ENCODE measurements at regions not wholly inside any gene's neighbourhood (a gene's known extent, or its start where the extent isn't known, plus 50 kb on each side); places are given as distances from the start of the nearest gene placed in this dataset.

DNA sequence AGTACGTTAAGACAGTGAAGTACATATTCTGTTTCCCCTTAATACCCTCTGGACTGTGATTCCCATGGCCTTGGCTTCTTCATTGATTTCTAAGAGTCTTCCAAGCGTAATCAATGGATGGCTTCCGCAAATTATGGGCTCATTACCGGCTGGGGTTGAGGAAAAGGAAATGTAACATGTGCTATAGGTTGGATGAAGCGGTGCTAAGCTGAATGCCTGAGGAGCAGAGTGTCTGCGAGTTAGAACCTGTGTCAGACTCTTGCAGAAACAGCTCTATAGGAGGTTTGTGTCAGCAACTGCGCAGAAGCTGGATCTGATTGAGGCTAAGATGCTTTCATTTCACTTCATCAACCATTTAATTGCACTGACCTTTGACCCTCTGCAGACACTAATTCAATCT lies 114.3 kb upstream of the CDH18 start:
- no peaks in the 10 kb centered on the region for H3K36me3 ChIP-seq (ENCODE audit: control insufficient read depth, insufficient read depth, low read length)
- no peak overlapping the region for H3K27ac ChIP-seq
- no peaks in the 10 kb centered on the region for H3K79me2 ChIP-seq
- TF ChIP-seq, protein P1, sequence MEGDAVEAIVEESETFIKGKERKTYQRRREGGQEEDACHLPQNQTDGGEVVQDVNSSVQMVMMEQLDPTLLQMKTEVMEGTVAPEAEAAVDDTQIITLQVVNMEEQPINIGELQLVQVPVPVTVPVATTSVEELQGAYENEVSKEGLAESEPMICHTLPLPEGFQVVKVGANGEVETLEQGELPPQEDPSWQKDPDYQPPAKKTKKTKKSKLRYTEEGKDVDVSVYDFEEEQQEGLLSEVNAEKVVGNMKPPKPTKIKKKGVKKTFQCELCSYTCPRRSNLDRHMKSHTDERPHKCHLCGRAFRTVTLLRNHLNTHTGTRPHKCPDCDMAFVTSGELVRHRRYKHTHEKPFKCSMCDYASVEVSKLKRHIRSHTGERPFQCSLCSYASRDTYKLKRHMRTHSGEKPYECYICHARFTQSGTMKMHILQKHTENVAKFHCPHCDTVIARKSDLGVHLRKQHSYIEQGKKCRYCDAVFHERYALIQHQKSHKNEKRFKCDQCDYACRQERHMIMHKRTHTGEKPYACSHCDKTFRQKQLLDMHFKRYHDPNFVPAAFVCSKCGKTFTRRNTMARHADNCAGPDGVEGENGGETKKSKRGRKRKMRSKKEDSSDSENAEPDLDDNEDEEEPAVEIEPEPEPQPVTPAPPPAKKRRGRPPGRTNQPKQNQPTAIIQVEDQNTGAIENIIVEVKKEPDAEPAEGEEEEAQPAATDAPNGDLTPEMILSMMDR (IDR thresholded peaks at IDR 0.05): no peak
- H3K4me1 ChIP-seq: no peaks in the 10 kb centered on the region
- H3K4me2 ChIP-seq (ENCODE audit: low read length): no peak overlapping the region
- no peak overlapping the region for H2AFZ ChIP-seq
- H3K9ac ChIP-seq: no peak overlapping the region
- no peak overlapping the region for H3K4me3 ChIP-seq (ENCODE audit: low read depth, low read length)
- no peaks in the 10 kb centered on the region for H3K9me3 ChIP-seq (ENCODE audit: control insufficient read depth, low read length)
- no peaks in the 10 kb centered on the region for H3K27me3 ChIP-seq (ENCODE audit: control insufficient read depth, insufficient read depth, low read length)

DNA sequence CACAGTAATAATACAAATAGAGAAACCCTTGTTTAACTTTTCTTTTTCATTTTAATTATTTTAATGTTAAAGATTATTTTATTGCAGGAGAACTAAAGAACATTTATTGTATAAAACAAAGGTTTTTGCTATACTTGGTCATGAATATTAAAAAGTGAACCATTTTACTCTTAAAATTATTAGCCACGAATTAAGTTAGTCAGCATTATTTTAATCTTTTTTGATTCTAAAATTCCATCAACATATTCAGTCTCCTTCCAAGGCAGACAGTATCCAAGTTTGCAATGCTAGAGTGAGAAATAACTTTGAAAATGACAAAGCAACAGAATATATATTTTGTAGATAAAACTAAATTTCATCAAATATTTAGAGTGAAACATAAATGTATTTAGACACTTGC lies 110.7 kb upstream of the CDH18 start:
- Histone ChIP-seq H3K4me2 (ENCODE audit: low read length) (no peak overlapping the region), H3K36me3 (ENCODE audit: control insufficient read depth, insufficient read depth, low read length) (no peaks in the 10 kb centered on the region), H3K27ac (no peak overlapping the region), H2AFZ (no peak overlapping the region), H3K27me3 (ENCODE audit: control insufficient read depth, insufficient read depth, low read length) (no peaks in the 10 kb centered on the region), H3K9ac (no peak overlapping the region), H3K9me3 (ENCODE audit: control insufficient read depth, low read length) (no peaks in the 10 kb centered on the region), H3K4me3 (ENCODE audit: low read depth, low read length) (no peak overlapping the region), H3K79me2 (no peaks in the 10 kb centered on the region), H3K4me1 (no peaks in the 10 kb centered on the region)
- TF ChIP-seq, protein P1 (IDR thresholded peaks at IDR 0.05): no peak

DNA sequence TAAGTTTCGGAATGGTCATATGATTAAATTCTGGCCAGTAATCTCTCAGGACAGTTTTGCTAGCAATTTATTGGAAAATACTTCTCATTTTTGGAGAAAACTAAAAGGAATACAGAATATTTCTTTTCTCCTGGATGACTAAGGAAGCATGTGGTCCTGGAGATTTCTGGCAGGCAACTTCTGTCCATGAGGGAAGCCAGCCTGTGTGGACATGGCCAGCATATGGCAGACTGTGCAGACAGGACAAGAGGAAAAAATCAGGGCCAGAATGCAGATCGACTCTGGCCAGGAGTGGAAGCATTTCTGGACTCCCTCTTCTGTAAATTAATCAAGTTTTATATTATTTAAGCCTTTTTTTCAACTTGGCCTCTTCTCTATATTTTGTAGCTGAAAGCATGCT lies 100.4 kb upstream of the CDH18 start:
- Histone ChIP-seq H3K27me3 (ENCODE audit: control insufficient read depth, insufficient read depth, low read length) (no peaks in the 10 kb centered on the region), H3K4me2 (ENCODE audit: low read length) (no peak overlapping the region), H3K9ac (no peak overlapping the region), H3K9me3 (ENCODE audit: control insufficient read depth, low read length) (no peaks in the 10 kb centered on the region), H3K36me3 (ENCODE audit: control insufficient read depth, insufficient read depth, low read length) (no peaks in the 10 kb centered on the region), H3K4me1 (no peaks in the 10 kb centered on the region), H3K27ac (no peak overlapping the region), H3K79me2 (no peaks in the 10 kb centered on the region), H3K4me3 (ENCODE audit: low read depth, low read length) (no peak overlapping the region), H2AFZ (no peak overlapping the region)
- TF ChIP-seq, protein P1 (IDR thresholded peaks at IDR 0.05): no peak

DNA sequence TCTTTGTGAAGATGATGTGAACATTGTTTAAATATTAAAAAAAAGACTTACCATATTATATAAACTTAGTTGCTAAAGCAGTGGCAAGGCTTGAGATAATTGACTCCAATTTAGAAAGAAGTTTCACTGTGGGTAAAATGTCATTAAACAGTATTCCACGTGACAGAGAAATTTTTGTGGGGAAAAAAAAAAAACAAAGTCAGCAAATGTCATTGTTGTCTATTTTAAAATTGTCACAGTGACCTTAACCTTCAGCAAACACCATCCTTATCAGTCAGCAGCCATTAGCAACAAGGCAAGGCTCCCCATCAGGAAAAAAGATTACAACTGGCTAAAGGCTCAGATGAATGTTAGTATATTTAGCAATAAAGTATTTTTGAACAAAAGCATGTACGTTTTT lies 99.3 kb upstream of the CDH18 start:
- Histone ChIP-seq H2AFZ (no peak overlapping the region), H3K9me3 (ENCODE audit: control insufficient read depth, low read length) (no peaks in the 10 kb centered on the region), H3K27me3 (ENCODE audit: control insufficient read depth, insufficient read depth, low read length) (no peaks in the 10 kb centered on the region), H3K9ac (no peak overlapping the region), H3K79me2 (no peaks in the 10 kb centered on the region), H3K4me3 (ENCODE audit: low read depth, low read length) (no peak overlapping the region), H3K4me1 (no peaks in the 10 kb centered on the region), H3K27ac (no peak overlapping the region), H3K36me3 (ENCODE audit: control insufficient read depth, insufficient read depth, low read length) (no peaks in the 10 kb centered on the region), H3K4me2 (ENCODE audit: low read length) (no peak overlapping the region)
- TF ChIP-seq, protein P1 (IDR thresholded peaks at IDR 0.05): no peak

DNA sequence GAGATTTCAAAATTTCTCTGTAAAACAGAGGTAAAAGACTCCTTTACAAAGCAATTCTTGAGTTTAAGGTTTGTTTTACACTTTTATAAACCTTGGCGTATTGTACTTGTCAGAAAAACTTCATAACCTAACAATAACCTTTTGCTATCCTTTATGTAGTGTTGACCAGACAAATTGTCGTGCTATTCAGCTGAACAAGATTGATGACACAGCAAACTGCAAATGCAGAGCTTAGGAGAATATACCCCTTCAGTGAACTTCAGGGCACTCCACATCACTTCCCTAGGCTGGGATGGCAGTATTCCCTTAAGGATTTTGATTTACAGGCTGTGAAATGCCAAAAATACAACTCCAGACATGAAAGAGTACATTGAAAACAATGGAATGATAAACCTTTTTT lies 89.2 kb upstream of the CDH18 start:
- Histone ChIP-seq H3K9me3 (ENCODE audit: control insufficient read depth, low read length) (no peaks in the 10 kb centered on the region), H3K79me2 (no peaks in the 10 kb centered on the region), H2AFZ (no peak overlapping the region), H3K36me3 (ENCODE audit: control insufficient read depth, insufficient read depth, low read length) (no peaks in the 10 kb centered on the region), H3K4me3 (ENCODE audit: low read depth, low read length) (no peak overlapping the region), H3K4me1 (no peaks in the 10 kb centered on the region), H3K9ac (no peak overlapping the region), H3K4me2 (ENCODE audit: low read length) (no peak overlapping the region), H3K27ac (no peak overlapping the region), H3K27me3 (ENCODE audit: control insufficient read depth, insufficient read depth, low read length) (no peaks in the 10 kb centered on the region)
- TF ChIP-seq, protein P1 (IDR thresholded peaks at IDR 0.05): no peak
